Fibroblast of pulmonary artery (primary cell): ENCODE measurements at regions not wholly inside any gene's neighbourhood (a gene's known extent, or its start where the extent isn't known, plus 50 kb on each side); places are given as distances from the start of the nearest gene placed in this dataset.
"Not testable (repeated sequence)": the region's sequence is repeated elsewhere in the genome, so short reads cannot be mapped to it uniquely, and the experiment has no call there.

Source experiments
- DNase-seq: peaks from one replicate; pipeline ENCODE4 v3.0.0-alpha.2; 2010; ENCODE audit warnings: low read depth
- H3K4me3 ChIP-seq: replicated peaks from 2 replicates; pipeline ENCODE4 v1.5.1; 2011; ENCODE audit warnings: low read depth, mild to moderate bottlenecking, control low read depth, low read length, moderate library complexity
- TF ChIP-seq, protein P1 (sequence below): IDR thresholded peaks from 2 replicates; pipeline ENCODE4 v1.5.1; 2011; ENCODE audit warnings: mild to moderate bottlenecking, control low read depth, low read length, inconsistent platforms; ENCODE audit errors: missing control alignments

DNA sequence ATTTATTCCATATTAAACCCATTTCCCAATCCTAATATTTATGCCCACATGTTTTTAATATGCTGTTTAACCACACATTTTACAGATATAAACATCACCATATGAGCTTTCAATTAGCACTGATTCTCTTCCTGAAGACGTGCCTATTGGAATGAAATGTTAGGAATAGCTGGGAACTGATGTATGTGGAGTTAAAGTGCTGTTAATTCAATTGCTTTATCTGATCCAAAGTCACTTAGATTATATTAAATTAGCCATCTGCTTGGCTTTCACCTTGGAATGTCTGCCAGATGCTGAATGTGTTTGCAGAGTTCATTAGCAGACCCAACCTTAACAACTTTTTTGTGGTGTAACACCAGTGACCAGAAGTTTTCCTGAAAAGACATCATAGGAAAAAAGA lies 942.9 kb upstream of the KLHL29 start:
- no peak overlapping the region for H3K4me3 ChIP-seq
- no peak for DNase-seq
- TF ChIP-seq, protein P1, sequence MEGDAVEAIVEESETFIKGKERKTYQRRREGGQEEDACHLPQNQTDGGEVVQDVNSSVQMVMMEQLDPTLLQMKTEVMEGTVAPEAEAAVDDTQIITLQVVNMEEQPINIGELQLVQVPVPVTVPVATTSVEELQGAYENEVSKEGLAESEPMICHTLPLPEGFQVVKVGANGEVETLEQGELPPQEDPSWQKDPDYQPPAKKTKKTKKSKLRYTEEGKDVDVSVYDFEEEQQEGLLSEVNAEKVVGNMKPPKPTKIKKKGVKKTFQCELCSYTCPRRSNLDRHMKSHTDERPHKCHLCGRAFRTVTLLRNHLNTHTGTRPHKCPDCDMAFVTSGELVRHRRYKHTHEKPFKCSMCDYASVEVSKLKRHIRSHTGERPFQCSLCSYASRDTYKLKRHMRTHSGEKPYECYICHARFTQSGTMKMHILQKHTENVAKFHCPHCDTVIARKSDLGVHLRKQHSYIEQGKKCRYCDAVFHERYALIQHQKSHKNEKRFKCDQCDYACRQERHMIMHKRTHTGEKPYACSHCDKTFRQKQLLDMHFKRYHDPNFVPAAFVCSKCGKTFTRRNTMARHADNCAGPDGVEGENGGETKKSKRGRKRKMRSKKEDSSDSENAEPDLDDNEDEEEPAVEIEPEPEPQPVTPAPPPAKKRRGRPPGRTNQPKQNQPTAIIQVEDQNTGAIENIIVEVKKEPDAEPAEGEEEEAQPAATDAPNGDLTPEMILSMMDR = no peak

DNA sequence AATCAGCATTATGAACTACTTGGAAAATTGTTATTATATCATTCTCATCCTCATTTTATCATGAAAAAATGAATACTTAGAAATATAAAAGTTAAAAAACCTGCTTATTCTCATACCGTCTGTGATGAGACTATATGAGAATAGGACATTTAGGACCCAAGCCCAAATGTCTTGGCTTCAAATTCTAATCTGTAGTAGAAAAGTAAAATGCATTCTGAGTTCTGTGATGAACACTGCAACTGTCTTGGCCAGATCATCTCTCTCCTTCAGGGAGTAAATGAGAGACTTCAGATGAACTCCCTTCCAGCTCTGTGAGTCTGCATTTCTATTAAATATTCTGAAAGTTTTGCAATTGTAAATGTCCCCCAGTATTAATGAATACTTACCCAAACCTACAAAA lies 940.7 kb upstream of the KLHL29 start:
- DNase-seq = no peak
- no peak overlapping the region for H3K4me3 ChIP-seq
- TF ChIP-seq, protein P1 = no peak

DNA sequence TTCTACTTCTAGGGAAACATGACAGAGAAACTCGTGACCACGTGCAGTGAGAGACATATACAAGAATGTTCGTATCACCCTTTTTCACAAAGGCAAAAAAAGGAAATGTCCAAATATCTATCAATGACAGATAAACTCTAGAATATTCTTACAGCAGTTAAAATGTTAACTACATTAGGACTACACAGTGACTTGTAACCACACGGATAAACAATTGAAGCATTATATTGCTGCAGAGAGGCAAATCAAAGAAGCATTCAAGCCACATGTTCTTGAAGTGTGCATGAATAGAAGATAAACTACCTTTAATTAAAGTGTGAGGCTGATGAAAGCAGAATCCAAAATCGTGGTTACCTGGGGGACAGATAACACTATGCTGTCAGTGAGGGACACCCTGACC lies 935.3 kb upstream of the KLHL29 start:
- DNase-seq = no peak
- TF ChIP-seq, protein P1 = no peak
- no peak overlapping the region for H3K4me3 ChIP-seq

DNA sequence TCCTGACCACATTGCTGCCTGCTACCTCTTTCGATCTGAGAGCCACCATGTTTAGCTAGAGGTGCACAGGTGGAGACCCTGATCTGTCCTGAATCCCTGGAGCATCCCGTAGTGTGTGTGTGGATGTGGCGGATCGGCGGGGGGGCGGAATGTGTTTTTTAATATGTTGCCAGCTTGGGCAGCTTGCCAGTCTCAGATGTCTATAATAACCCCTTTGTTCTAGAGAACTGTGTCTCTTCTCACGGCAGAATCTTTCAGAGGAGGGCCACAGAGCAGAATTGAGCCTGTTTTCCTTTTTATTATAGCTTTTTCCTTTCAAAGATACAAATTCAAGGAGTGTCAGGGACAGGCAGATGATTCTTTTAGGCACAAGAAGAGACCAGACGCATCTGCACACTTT lies 934.1 kb upstream of the KLHL29 start:
- H3K4me3 ChIP-seq = no peak overlapping the region
- TF ChIP-seq, protein P1 = no peak
- DNase-seq = no peak

DNA sequence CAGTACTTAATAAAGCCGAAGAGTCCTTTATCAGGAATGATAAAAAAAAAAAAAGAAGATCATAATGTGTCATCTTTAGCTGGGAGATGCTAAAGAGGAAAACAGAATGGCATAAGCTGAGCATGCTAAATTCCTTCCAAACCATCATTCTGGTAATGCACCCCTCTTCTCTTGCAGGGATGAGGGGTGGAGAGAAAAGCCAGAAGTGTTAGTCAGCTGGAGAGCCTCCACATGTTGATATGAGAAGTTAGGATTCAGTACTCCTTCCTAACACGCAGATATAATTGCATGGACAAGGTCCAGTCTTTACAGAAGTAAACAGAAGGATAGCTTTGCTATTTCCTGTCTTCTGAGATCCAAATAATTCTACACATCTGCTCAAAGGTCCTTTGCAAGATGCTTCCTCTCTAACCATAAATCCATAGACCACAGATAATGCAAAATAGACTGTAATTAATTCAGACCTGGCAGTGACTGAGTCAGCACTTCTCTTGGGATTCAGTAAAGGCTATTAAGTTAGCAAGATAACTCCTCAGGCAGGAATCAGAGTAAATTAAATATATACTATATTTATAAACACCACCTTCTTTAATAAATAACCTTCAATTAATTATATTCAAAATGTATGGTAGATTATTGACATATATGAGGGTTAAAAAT lies 930.0 kb upstream of the KLHL29 start:
- no peak for DNase-seq
- H3K4me3 ChIP-seq = no peak overlapping the region
- TF ChIP-seq, protein P1 = no peak

DNA sequence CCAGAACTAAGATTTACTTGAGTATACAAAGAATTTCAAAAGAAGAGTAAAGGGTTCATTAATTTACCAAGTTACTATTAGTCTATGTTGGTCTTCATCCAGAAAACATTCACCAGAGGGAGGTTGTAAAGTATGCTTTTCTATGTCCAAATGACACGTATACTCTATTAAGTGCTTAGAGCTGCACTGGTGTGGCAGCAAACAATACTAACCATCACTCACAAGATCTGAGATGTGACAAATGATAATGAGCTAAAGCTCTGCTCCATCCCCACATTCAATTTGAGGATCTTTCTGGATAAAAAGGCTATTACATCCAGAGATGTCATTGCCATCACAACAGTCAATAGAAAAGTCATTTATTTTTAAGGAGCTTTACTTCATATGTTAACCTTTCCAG lies 926.5 kb upstream of the KLHL29 start:
- no peak overlapping the region for H3K4me3 ChIP-seq
- TF ChIP-seq, protein P1 = no peak
- DNase-seq = no peak

DNA sequence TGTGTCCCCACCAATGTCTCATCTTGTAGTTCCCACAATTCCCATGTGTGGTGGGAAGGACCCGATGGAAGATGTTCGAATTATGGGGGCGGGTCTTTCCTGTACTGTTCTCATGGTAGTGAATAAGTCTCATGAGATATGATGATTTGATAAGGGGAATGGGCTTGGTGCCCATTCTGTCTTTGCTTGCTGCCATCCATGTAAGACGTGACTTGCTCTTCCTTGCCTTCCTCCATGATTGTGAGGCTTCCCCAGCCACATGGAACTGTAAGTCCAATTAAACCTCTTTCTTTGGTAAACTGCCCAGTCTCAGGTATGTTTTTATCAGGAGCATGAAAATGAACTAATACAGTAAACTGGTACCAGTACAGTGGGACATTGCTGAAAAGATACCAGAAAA lies 909.9 kb upstream of the KLHL29 start:
- not testable (repeated sequence) for DNase-seq, H3K4me3 ChIP-seq
